ENCODE measurements at regions not wholly inside any gene's neighbourhood (a gene's known extent, or its start where the extent isn't known, plus 50 kb on each side); places are given as distances from the start of the nearest gene placed in this dataset.

DNA sequence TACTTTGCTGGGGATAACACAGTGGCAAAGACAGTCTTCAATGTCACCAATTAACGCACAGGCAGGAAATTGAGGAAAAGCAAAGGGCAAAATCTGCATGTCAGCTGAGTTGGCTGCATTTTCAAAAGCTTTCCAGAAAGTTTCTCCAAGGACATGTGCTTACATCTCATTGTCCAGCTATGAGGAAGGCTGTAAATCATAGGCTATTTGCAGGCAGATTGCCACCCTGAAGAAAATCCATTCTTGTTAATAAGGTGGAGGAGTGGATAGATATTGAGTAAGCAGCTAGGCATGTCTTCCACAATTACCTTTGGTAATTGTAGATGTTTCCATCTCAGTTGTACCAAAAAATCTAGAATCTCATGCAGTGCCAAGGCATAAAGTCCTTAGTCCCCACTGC is 278.0 kb upstream of the NUDT12 start:
- Histone ChIP-seq H3K4me1 (ENCODE audit: control insufficient read depth, extremely low read depth, insufficient read depth, low read length) (no peaks in the 10 kb centered on the region), H2AFZ (ENCODE audit: low read depth, low read length) (no peak overlapping the region), H3K36me3 (ENCODE audit: control insufficient read depth in 2 of 2, extremely low read depth in 1 of 2, insufficient read depth in 2 of 2, low read length in 2 of 2) (no peaks in the 10 kb centered on the region), H3K9ac (replicated peaks; ENCODE audit: extremely low read depth, insufficient read depth, low read length) (no peak overlapping the region), H3K27me3 (ENCODE audit: control insufficient read depth in 2 of 2, insufficient read depth in 2 of 2, low read length in 2 of 2) (no peaks in the 10 kb centered on the region), H4K20me1 (replicated peaks; ENCODE audit: control insufficient read depth, extremely low read depth, insufficient read depth, low read length) (no peaks in the 10 kb centered on the region), H3K9me3 (replicated peaks; ENCODE audit: control insufficient read depth, insufficient read depth, low read length) (no peaks in the 10 kb centered on the region), H3K79me2 (ENCODE audit: control insufficient read depth, insufficient read depth, low read length) (no peaks in the 10 kb centered on the region), H3K27ac (ENCODE audit: insufficient read depth, low read depth, low read length) (no peak overlapping the region), H3K4me3 (replicated peaks in 1 of 3; ENCODE audit: insufficient read depth in 1 of 3, low read depth in 1 of 3, low read length in 3 of 3) (no peak overlapping the region), H3K9me1 (replicated peaks; ENCODE audit: control insufficient read depth, extremely low read depth, insufficient read depth, low read length) (no peaks in the 10 kb centered on the region), H3K4me2 (ENCODE audit: insufficient read depth, low read length) (no peak overlapping the region)
- TF ChIP-seq FOS (IDR thresholded peaks at IDR 0.05; ENCODE audit: borderline replicate concordance, insufficient read depth, low read length), result no peak
- TF ChIP-seq EZH2 (IDR thresholded peaks at IDR 0.05; ENCODE audit: borderline replicate concordance, low read depth, low read length, severe bottlenecking), result no peak
- TF ChIP-seq, protein P1, sequence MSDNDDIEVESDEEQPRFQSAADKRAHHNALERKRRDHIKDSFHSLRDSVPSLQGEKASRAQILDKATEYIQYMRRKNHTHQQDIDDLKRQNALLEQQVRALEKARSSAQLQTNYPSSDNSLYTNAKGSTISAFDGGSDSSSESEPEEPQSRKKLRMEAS (IDR thresholded peaks at IDR 0.05; ENCODE audit: insufficient read depth, insufficient read length), result no peak
- TF ChIP-seq, protein P2, sequence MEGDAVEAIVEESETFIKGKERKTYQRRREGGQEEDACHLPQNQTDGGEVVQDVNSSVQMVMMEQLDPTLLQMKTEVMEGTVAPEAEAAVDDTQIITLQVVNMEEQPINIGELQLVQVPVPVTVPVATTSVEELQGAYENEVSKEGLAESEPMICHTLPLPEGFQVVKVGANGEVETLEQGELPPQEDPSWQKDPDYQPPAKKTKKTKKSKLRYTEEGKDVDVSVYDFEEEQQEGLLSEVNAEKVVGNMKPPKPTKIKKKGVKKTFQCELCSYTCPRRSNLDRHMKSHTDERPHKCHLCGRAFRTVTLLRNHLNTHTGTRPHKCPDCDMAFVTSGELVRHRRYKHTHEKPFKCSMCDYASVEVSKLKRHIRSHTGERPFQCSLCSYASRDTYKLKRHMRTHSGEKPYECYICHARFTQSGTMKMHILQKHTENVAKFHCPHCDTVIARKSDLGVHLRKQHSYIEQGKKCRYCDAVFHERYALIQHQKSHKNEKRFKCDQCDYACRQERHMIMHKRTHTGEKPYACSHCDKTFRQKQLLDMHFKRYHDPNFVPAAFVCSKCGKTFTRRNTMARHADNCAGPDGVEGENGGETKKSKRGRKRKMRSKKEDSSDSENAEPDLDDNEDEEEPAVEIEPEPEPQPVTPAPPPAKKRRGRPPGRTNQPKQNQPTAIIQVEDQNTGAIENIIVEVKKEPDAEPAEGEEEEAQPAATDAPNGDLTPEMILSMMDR (IDR thresholded peaks at IDR 0.05; ENCODE audit: extremely low read depth in 1 of 2, insufficient read depth in 1 of 2, low read depth in 1 of 2, low read length in 2 of 2), result no peak
- no peak for TF ChIP-seq POLR2A (IDR thresholded peaks at IDR 0.05; ENCODE audit: low read depth, low read length)
- TF ChIP-seq GATA2 (IDR thresholded peaks at IDR 0.05; ENCODE audit: insufficient read depth, insufficient read length, low read depth, low read length), result no peak
- no peak for TF ChIP-seq POLR2AphosphoS5 (IDR thresholded peaks at IDR 0.05; ENCODE audit: insufficient read depth, low read depth, low read length)
- no peak for TF ChIP-seq MYC (IDR thresholded peaks at IDR 0.05; ENCODE audit: low read depth, low read length)
- TF ChIP-seq JUN (IDR thresholded peaks at IDR 0.05; ENCODE audit: borderline replicate concordance, insufficient read depth, insufficient read length, low read depth), result no peak
- CTCF ChIA-PET, result no interaction called here
- DNase-seq (ENCODE audit: low read depth, low spot score) (no peak), FAIRE-seq (no peak)
- POLR2A ChIA-PET, result no interaction called here
- intact Hi-C loops (cut with micrococcal nuclease), result no loop called here
- dilution Hi-C loops (cut with MboI; ENCODE audit: extremely low pct_ligation_motif_present, low sequenced_read_pairs), result no loop called here
- no TSS peak for BruUV-seq (replicated peaks)

All from endothelial cell of umbilical vein (primary cell).